Brain microvascular endothelial cell (primary cell): ENCODE measurements at regions not wholly inside any gene's neighbourhood (a gene's known extent, or its start where the extent isn't known, plus 50 kb on each side); places are given as distances from the start of the nearest gene placed in this dataset.

Source experiments
- DNase-seq: peaks from one replicate; pipeline ENCODE4 v3.0.0-alpha.2; 2020
- H3K27ac ChIP-seq: fragments of 250-450 bp; sonication (Bioruptor Pico); 2 replicates; pipeline ENCODE4 v1.5.1; 2020; ENCODE audit warnings: mild to moderate bottlenecking, moderate library complexity
- H3K27me3 ChIP-seq: fragments of 250-450 bp; sonication (Bioruptor Pico); replicated peaks from 2 replicates; pipeline ENCODE4 v1.5.1; 2020; ENCODE audit warnings: mild to moderate bottlenecking
- H3K36me3 ChIP-seq: fragments of 250-450 bp; sonication (Bioruptor Pico); replicated peaks from 2 replicates; pipeline ENCODE4 v1.5.1; 2020; ENCODE audit warnings: mild to moderate bottlenecking
- H3K4me3 ChIP-seq: 2 replicates; pipeline ENCODE4 v1.5.1; 2011; ENCODE audit warnings: low read depth, mild to moderate bottlenecking, control low read depth, low read length, moderate library complexity
- in situ Hi-C: cut with HindIII; loops from 2 replicates; pipeline ENCODE4 v1.10.0; 2017; ENCODE audit warnings: low sequenced_read_pairs, low pct_ligation_motif_present
- TF ChIP-seq, protein P1 (sequence below): IDR thresholded peaks from 2 replicates; pipeline ENCODE4 v1.5.1; 2011; ENCODE audit warnings: low read depth, mild to moderate bottlenecking, moderate library complexity, low read length, control low read depth, inconsistent platforms; ENCODE audit errors: missing control alignments

DNA sequence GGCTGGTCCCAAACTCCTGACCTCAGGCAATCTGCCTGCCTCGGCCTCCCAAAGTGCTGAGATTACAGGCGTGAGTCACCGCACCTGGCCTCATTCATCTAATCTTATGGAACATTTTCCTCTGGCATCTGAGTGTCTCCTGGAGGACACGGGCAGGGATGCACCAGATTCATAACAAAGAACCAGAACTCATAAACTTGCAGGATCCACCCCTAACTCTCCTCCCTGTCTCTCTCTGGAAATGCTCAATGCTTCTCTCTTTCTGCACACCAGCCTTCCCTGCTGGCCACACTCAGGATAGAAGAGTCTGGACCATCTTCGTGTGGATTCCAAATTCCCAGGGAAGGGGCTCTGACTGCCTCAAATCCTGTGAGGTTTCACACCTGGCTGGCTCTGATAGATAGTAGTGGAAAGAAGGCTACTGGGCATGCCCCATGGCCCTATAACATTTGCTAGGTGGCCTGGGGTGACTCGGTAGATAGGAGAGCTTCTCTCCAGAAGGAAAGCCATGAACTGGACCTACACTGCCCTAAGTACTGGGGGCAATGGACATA lies 483.2 kb upstream of the GYPC start:
- no peak for DNase-seq
- Histone ChIP-seq H3K27me3 (no peaks in the 10 kb centered on the region), H3K36me3 (no peaks in the 10 kb centered on the region), H3K4me3 (no peak overlapping the region), H3K27ac (no peak overlapping the region)
- TF ChIP-seq, protein P1, sequence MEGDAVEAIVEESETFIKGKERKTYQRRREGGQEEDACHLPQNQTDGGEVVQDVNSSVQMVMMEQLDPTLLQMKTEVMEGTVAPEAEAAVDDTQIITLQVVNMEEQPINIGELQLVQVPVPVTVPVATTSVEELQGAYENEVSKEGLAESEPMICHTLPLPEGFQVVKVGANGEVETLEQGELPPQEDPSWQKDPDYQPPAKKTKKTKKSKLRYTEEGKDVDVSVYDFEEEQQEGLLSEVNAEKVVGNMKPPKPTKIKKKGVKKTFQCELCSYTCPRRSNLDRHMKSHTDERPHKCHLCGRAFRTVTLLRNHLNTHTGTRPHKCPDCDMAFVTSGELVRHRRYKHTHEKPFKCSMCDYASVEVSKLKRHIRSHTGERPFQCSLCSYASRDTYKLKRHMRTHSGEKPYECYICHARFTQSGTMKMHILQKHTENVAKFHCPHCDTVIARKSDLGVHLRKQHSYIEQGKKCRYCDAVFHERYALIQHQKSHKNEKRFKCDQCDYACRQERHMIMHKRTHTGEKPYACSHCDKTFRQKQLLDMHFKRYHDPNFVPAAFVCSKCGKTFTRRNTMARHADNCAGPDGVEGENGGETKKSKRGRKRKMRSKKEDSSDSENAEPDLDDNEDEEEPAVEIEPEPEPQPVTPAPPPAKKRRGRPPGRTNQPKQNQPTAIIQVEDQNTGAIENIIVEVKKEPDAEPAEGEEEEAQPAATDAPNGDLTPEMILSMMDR: no peak
- in situ Hi-C loops: no loop called here

DNA sequence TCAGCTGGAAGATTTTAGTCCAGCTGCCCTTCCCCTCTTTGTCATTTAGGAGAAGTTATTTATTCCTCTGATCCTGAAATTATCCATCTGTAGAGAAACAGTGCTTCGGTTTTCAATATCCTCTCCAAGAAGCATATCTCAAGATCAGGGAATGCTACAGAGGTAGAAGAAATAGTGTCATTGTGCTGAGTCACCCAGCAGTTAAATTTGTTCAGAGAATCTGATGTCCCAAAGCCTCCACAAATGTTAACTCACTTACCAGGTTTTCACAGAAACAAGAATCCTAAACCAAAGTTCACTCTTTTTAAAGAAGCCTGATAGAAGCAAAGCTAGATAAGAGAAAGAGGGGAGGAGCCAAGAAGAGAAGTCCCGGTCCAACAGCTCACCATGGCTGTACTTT lies 480.7 kb upstream of the GYPC start:
- TF ChIP-seq, protein P1: no peak
- DNase-seq: no peak
- in situ Hi-C loops: no loop called here
- Histone ChIP-seq H3K27me3 (no peaks in the 10 kb centered on the region), H3K36me3 (no peaks in the 10 kb centered on the region), H3K27ac (no peak overlapping the region), H3K4me3 (no peak overlapping the region)

DNA sequence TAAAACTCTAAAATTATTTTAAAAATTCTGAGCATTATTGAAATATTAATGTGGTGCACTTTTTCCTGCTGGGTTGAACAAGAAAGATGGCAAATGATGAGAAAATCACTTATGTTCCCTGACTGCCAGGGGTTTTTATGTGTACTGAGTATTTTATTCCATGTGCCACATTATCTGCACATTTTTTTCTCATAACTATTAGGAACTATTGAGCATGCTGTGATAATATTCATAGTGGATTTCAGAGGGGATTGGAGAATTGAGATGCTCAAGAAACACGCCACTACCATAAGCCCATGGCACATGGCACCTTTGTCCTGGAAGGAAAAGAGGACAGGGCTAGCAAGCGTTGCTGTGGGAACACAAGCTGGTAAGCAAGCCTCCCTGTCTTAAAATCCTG lies 478.5 kb upstream of the GYPC start:
- Histone ChIP-seq H3K36me3 (no peaks in the 10 kb centered on the region), H3K27ac (no peak overlapping the region), H3K4me3 (no peak overlapping the region), H3K27me3 (no peaks in the 10 kb centered on the region)
- DNase-seq: no peak
- TF ChIP-seq, protein P1: no peak
- in situ Hi-C loops: no loop called here

DNA sequence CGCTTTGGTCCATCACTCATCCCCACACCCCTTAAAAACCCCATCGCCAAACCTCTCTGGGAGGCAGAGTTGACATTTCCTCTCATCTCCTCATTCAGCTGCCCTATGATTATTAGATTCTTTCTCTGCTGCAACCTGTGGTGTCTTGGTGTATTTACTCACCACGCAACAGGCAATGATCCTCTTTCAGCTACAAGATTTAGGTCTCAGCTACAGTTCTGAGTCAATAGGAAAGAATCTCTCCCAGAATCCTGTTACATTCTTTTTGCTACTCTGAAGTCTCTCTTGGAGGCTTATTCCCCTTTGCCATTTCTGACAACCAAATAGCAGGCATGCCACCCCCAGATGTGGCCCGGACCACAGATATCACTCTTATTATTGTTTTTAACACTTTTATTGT lies 468.3 kb upstream of the GYPC start:
- in situ Hi-C loops: no loop called here
- H3K27ac ChIP-seq: no peak overlapping the region
- no peak overlapping the region for H3K4me3 ChIP-seq
- H3K27me3 ChIP-seq: no peaks in the 10 kb centered on the region
- peak; percentile 15 for DNase-seq
- H3K36me3 ChIP-seq: no peaks in the 10 kb centered on the region
- TF ChIP-seq, protein P1: no peak

DNA sequence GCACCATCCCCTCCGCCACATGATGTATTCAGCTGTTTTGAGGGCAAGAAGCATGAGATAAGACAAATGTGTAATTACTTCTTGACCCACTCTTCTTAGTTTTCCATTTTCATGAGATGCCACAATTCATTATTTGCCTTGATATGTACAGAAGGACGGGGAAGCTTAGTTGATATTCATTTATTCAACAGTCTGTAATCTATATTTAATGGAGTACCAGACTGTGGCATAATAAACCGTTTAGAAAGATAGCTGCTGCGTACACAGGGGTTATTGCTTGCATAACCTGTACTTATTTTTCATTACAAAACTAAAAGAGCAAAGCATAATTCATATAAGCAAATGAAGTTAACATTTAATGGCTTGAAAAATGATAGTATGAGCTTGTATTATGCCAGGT lies 466.4 kb upstream of the GYPC start:
- Histone ChIP-seq H3K27me3 (no peaks in the 10 kb centered on the region), H3K27ac (no peak overlapping the region), H3K4me3 (no peak overlapping the region), H3K36me3 (no peaks in the 10 kb centered on the region)
- in situ Hi-C loops: no loop called here
- TF ChIP-seq, protein P1: no peak
- no peak for DNase-seq

DNA sequence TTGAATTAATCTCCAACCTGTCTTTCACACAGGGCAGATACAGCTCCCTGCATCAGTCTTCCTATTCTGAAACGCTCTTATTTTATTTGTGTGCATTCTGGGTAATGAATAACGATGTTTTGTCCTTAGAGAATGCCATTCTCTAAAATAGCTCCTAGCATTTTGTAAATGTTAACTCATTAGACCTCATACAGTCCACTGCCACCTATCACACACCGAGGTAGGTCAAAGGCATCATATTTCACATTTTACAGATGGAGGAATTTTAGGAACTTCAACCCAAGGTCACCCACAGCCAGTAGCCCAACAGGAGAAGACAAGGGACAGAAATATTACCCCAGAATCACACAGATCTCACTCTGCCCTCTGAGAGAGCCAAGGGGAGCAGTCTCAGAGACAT lies 455.4 kb upstream of the GYPC start:
- Histone ChIP-seq H3K36me3 (no peaks in the 10 kb centered on the region), H3K4me3 (no peak overlapping the region), H3K27me3 (no peaks in the 10 kb centered on the region), H3K27ac (no peak overlapping the region)
- TF ChIP-seq, protein P1: no peak
- no peak for DNase-seq
- in situ Hi-C loops: no loop called here
